ENCODE measurements at regions not wholly inside any gene's neighbourhood (a gene's known extent, or its start where the extent isn't known, plus 50 kb on each side); places are given as distances from the start of the nearest gene placed in this dataset.

GRCh38 chr20:60800185-60800584 lies 451.9 kb upstream of the CDH4 start:
- DNase-seq (ENCODE audit: low read depth in 2 of 2) = no peak

- DNase-seq (ENCODE audit: low read depth in 2 of 2) = no peak
Measured at GRCh38 chr20:60802676-60803075, 449.4 kb upstream of the CDH4 start.

- DNase-seq (ENCODE audit: low read depth in 2 of 2) = no peak
Measured at GRCh38 chr20:60803335-60804055, 448.6 kb upstream of the CDH4 start.

GRCh38 chr20:60804240-60804917 lies 447.7 kb upstream of the CDH4 start:
- no peak for DNase-seq (ENCODE audit: low read depth in 2 of 2)

- DNase-seq (ENCODE audit: low read depth in 2 of 2) = no peak
Measured at GRCh38 chr20:60804918-60805630, 447.0 kb upstream of the CDH4 start.

GRCh38 chr20:60806354-60806753 lies 445.7 kb upstream of the CDH4 start:
- no peak for DNase-seq (ENCODE audit: low read depth in 2 of 2)

- no peak for DNase-seq (ENCODE audit: low read depth in 2 of 2)
Measured at GRCh38 chr20:60806824-60807223, 445.2 kb upstream of the CDH4 start.

GRCh38 chr20:60808003-60808672 lies 443.9 kb upstream of the CDH4 start:
- no peak for DNase-seq (ENCODE audit: low read depth in 2 of 2)

GRCh38 chr20:60808701-60809100 lies 443.4 kb upstream of the CDH4 start:
- no peak for DNase-seq (ENCODE audit: low read depth in 2 of 2)

GRCh38 chr20:60810561-60810960 lies 441.5 kb upstream of the CDH4 start:
- DNase-seq (ENCODE audit: low read depth in 2 of 2) = no peak

- no peak for DNase-seq (ENCODE audit: low read depth in 2 of 2)
Measured at GRCh38 chr20:60812561-60812960, 439.5 kb upstream of the CDH4 start.

GRCh38 chr20:60813066-60813465 lies 439.0 kb upstream of the CDH4 start:
- DNase-seq (ENCODE audit: low read depth in 2 of 2) = no peak

GRCh38 chr20:60815656-60816055 lies 436.4 kb upstream of the CDH4 start:
- DNase-seq (ENCODE audit: low read depth in 2 of 2) = no peak

- no peak for DNase-seq (ENCODE audit: low read depth in 2 of 2)
Measured at GRCh38 chr20:60816901-60817300, 435.2 kb upstream of the CDH4 start.

GRCh38 chr20:60817891-60818290 lies 434.2 kb upstream of the CDH4 start:
- no peak for DNase-seq (ENCODE audit: low read depth in 2 of 2)

- no peak for DNase-seq (ENCODE audit: low read depth in 2 of 2)
Measured at GRCh38 chr20:60819511-60819910, 432.6 kb upstream of the CDH4 start.

- DNase-seq (ENCODE audit: low read depth in 2 of 2) = no peak
Measured at GRCh38 chr20:60820149-60820548, 431.9 kb upstream of the CDH4 start.

- DNase-seq (ENCODE audit: low read depth in 2 of 2) = no peak
Measured at GRCh38 chr20:60820918-60821317, 431.1 kb upstream of the CDH4 start.

GRCh38 chr20:60822699-60823607 lies 429.1 kb upstream of the CDH4 start:
- DNase-seq (ENCODE audit: low read depth in 2 of 2) = no peak

GRCh38 chr20:60835876-60836275 lies 416.2 kb upstream of the CDH4 start:
- no peak for DNase-seq (ENCODE audit: low read depth in 2 of 2)

GRCh38 chr20:60837173-60837770 lies 414.8 kb upstream of the CDH4 start:
- no peak for DNase-seq (ENCODE audit: low read depth in 2 of 2)
